Ovary (tissue), 7 donors: ENCODE measurements at regions not wholly inside any gene's neighbourhood (a gene's known extent, or its start where the extent isn't known, plus 50 kb on each side); places are given as distances from the start of the nearest gene placed in this dataset.

Experiments used
- DNase-seq, 5 donors: peaks; one replicate each; pipeline ENCODE4 v3.0.0-alpha.2; 2019 to 2020
- H3K27ac ChIP-seq, 2 donors: fragments of 200-600 bp; one replicate each; pipeline versions ENCODE4 v1.5.1 to v1.8.0; 2019 to 2022
- H3K27me3 ChIP-seq: fragments of 200-600 bp; one replicate; pipeline ENCODE4 v1.8.0; 2022
- H3K36me3 ChIP-seq: fragments of 200-600 bp; sonication (generic); one replicate; pipeline ENCODE4 v1.5.1; 2019
- H3K4me1 ChIP-seq: one replicate; pipeline ENCODE4 v1.8.1; 2013; ENCODE audit warnings: mild to moderate bottlenecking, moderate library complexity; ENCODE audit not compliant: insufficient read depth
- H3K4me3 ChIP-seq: fragments of 200-600 bp; sonication (generic); one replicate; pipeline ENCODE4 v1.5.1; 2017
- H3K9me3 ChIP-seq, 2 donors: fragments of 200-600 bp in 1 of 2; sonication (generic) in 1 of 2; one replicate each; pipeline versions ENCODE4 v1.5.1 to v1.8.1; 2013 to 2019; ENCODE audit warnings: mild to moderate bottlenecking in 1 of 2, moderate library complexity in 1 of 2
- EP300 ChIP-seq: sonication (generic); formaldehyde crosslinking; IDR thresholded peaks from one replicate; pipeline ENCODE4 v1.6.1; 2017; ENCODE audit warnings: antibody characterized with exemption
- POLR2A ChIP-seq: fragments of 450-650 bp; IDR thresholded peaks from one replicate; pipeline ENCODE4 v1.6.1; 2017; ENCODE audit warnings: antibody characterized with exemption, mild to moderate bottlenecking, moderate library complexity
- WGBS, 3 donors: extraction: QIAGEN DNeasy Blood & Tissue Kit in 1 of 3; methylation state at CpG; one replicate each; pipeline versions ENCODE4 v1.1.5 to v1.1.7; 2013 to 2017; 5-methylcytosine and 5-hydroxymethylcytosine counted together
- intact Hi-C, 4 donors: fragments of 100-400 bp; cut with DNase I; formaldehyde crosslinking; loops; one replicate each; pipeline versions ENCODE4 v1.11.0 to v1.15.1; 2022 to 2023
- TF ChIP-seq, protein P1 (sequence below), 3 donors: fragments of 450-650 bp in 2 of 3; fragments of 200-600 bp in 1 of 3; IDR thresholded peaks; one replicate each; pipeline versions ENCODE4 v1.5.1 to v1.8.0; 2016 to 2022; ENCODE audit warnings: antibody characterized with exemption in 3 of 3, mild to moderate bottlenecking in 1 of 3
- donor health status: DM: no; HTN: no; CAD: no; lungs with moderate emphysema.
- donor health status: DM: no; HTN: no; CAD: no.
- donor health status: Bipolar disorder and iron deficiency.
- donor health status: DM: no; HTN: no; CAD: no.
- donor health status: DM: yes; HTN: yes; CAD: no.

DNA sequence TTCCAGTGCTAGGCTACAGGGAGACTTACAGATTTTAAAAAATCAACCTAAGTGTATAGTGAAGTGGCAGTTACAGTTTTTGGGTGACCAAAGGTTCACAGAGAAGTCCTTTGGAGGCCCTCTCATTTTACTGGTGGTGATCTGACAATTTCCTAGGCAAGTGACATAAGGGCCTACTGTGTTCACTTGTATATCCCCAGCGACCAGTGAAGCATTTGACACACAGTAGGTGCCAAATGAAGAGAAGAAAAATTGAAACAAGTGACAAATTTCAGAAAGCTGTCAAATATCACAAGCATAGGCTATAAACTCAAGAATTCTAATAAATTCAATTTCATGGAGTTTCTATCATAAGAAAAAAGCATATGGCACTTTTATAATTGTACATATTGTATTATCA lies 89.5 kb downstream of the RPL22L1 start:
- no peak overlapping the region for H3K27ac ChIP-seq
- 68 to 89% (median 83%) methylated on average over 1 of the region's 1 CpG for WGBS, 3 donors
- no peaks in the 10 kb centered on the region for H3K27me3 ChIP-seq
- intact Hi-C loops, result no loop called here
- H3K9me3 ChIP-seq, result no peaks in the 10 kb centered on the region
- no peak for TF ChIP-seq EP300
- no peaks in the 10 kb centered on the region for H3K36me3 ChIP-seq
- peaks cover 6% of the 10 kb centered on the region for H3K4me1 ChIP-seq
- no peak overlapping the region for H3K4me3 ChIP-seq
- no peak for DNase-seq

DNA sequence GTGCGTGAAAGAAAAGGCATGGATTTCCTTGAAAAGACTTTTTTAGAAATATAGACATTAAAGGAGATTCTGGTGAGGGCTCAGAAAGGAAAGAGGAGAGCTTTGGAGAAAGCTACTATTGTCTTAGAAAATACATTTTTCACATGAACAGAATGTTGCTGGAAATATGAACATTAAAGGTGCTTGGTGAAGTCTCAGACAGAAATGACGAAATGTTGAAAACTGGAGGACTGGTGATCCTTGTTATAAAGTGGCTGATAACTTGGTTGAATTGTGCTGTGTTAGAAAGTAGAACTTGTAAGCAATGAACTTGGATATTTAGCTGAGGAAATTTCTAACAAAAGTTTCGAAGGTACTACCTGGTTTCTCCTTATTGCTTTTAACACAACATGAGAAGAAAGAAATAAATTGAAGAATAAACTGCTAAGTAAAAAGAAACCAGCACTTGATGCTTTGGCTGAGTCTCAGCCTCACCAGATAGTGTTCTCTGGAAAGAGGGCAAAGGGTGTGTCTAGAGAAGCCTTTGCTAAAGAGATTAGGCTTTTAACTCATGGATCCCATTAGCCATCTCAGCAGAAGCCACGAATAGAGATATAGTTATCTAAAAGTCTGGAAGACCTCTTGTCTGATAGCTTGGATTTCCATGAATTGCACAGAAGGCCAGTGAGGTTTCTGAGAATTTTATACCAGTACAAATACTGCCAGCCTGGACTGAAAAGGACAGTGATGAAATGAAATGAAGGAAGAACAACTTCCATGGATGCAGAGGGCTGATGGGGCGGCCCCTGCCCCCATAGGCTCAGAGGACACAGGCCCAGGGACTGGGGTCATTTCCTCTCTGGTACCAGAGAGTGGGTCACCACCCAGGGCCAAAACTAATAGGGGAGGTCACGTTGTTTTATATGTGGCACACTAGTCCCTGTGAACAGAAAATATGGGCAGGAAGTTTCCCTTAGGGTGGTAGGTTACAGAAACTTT lies 91.5 kb downstream of the RPL22L1 start:
- H3K36me3 ChIP-seq, result no peaks in the 10 kb centered on the region
- H3K27ac ChIP-seq, result no peak overlapping the region
- H3K27me3 ChIP-seq, result no peaks in the 10 kb centered on the region
- no peaks in the 10 kb centered on the region for H3K9me3 ChIP-seq
- 88 to 92% (median 89%) methylated on average over 6 of the region's 6 CpGs for WGBS, 3 donors
- intact Hi-C loops, result no loop called here
- no peak for TF ChIP-seq POLR2A
- no peak overlapping the region for H3K4me3 ChIP-seq
- H3K4me1 ChIP-seq, result peaks cover 6% of the 10 kb centered on the region
- DNase-seq, result no peak

DNA sequence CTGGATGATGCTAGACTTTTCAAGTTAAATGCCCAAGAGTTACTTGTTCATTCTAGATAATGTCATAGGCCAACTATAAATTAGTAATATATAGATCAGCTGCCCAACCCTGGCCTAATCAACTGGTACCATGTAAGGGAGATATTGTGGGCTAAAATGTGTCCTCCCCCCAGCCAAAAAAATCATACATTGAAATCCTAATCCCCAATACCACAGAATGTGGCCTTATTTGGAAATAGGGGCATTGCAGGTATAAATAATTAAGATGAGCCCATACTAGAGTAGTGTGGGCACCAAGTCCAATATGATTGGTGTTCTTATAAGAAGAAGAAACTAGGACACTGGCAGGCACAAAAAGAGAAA lies 92.5 kb downstream of the RPL22L1 start:
- TF ChIP-seq EP300 (no peak), POLR2A (no peak)
- TF ChIP-seq, protein P1, sequence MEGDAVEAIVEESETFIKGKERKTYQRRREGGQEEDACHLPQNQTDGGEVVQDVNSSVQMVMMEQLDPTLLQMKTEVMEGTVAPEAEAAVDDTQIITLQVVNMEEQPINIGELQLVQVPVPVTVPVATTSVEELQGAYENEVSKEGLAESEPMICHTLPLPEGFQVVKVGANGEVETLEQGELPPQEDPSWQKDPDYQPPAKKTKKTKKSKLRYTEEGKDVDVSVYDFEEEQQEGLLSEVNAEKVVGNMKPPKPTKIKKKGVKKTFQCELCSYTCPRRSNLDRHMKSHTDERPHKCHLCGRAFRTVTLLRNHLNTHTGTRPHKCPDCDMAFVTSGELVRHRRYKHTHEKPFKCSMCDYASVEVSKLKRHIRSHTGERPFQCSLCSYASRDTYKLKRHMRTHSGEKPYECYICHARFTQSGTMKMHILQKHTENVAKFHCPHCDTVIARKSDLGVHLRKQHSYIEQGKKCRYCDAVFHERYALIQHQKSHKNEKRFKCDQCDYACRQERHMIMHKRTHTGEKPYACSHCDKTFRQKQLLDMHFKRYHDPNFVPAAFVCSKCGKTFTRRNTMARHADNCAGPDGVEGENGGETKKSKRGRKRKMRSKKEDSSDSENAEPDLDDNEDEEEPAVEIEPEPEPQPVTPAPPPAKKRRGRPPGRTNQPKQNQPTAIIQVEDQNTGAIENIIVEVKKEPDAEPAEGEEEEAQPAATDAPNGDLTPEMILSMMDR (IDR thresholded peaks at IDR 0.05), result no peak
- intact Hi-C loops, result no loop called here

DNA sequence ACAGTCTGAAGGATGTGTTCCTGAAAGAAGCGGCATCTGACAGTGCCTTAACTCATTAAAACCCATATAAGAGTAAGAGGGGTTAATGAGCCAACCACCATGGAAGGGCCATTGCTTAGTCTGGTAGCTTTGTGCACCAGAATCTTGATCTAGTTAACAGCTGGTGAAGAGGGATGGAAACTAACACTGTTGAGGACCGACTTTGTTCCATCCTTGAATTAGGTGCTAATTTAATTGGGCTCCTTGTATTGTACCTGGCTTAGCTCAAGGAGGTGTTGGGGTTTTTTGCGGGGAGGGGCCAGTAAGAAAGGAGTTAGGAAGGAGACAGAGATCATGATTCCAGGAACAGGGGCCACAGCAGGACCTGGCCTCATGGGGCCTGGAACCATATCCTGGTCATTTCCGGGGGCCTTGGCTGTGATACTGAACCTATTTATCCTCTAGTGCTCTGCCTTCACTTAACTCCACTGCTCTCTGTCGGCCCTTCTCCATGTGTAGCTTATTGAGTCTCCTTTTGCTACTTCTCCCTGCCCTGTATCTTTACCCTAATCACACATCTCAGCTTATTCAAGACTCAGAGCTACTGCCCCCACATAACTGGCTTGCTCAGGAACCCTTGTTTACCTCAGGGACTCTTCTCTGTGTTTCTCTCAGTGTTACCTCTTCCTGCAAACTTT lies 93.0 kb downstream of the RPL22L1 start:
- no peak overlapping the region for H3K27ac ChIP-seq
- intact Hi-C loops, result no loop called here
- no peak overlapping the region for H3K4me3 ChIP-seq
- peaks cover 6% of the 10 kb centered on the region for H3K4me1 ChIP-seq
- WGBS, 3 donors, result 81 to 94% (median 94%) methylated on average over 5 of the region's 5 CpGs
- H3K27me3 ChIP-seq, result no peaks in the 10 kb centered on the region
- no peaks in the 10 kb centered on the region for H3K9me3 ChIP-seq
- no peaks in the 10 kb centered on the region for H3K36me3 ChIP-seq
- no peak for DNase-seq
- TF ChIP-seq POLR2A, result no peak
- TF ChIP-seq, protein P1 (IDR thresholded peaks at IDR 0.05), result no peak
- TF ChIP-seq EP300, result no peak

More for the DNA sequence above, 92.5 kb downstream of the RPL22L1 start:
- Histone ChIP-seq H3K9me3 (no peaks in the 10 kb centered on the region), H3K36me3 (no peaks in the 10 kb centered on the region), H3K27ac (no peak overlapping the region), H3K4me1 (peaks cover 6% of the 10 kb centered on the region), H3K27me3 (no peaks in the 10 kb centered on the region), H3K4me3 (no peak overlapping the region)
- no peak for DNase-seq

DNA sequence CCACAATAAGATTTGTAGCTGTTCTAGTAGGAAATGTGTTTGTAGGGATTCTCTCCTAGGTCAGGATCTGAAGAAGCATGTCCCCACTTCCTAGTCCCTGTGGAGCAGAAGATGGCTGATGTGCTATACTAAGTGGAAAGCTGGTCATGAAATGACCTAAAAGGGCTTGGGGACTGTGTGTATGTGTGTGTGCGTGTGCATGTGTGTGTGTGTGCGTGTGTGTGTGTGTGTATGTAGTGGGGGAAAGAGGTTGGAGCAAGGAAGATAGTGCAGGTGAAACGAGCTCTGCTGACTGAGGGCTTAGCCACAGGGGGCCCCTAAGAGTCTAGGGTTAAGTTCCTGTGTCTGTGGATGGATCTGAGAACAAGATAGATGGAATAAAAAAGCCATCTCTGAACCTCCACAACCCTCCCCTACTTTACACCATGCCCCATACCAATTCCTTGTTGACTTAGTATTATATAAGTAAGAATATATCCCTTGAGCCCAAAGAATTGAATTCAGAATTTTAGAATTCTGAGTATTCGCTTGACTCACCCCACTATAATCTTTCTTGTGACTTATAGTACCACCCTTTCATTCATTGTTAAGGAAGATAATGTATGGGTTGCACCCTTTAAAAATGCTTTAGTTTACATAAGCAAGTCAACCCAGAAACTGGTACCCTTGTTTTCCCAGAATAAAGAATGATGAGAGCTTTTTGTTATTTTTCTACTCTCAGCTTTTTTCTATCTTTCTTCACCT lies 96.1 kb downstream of the RPL22L1 start:
- no peak for TF ChIP-seq POLR2A
- no peak for TF ChIP-seq EP300
- TF ChIP-seq, protein P1 (IDR thresholded peaks at IDR 0.05), result no peak
- 93 to 97% (median 95%) methylated on average over 4 of the region's 4 CpGs for whole genome bisulfite sequencing, 3 donors
- H3K27ac ChIP-seq, result no peak overlapping the region
- no peak for DNase-seq
- peaks cover 3% of the 10 kb centered on the region for H3K4me1 ChIP-seq
- H3K9me3 ChIP-seq, result no peaks in the 10 kb centered on the region
- no peak overlapping the region for H3K4me3 ChIP-seq
- no peaks in the 10 kb centered on the region for H3K36me3 ChIP-seq
- intact Hi-C loops, result no loop called here
- H3K27me3 ChIP-seq, result no peaks in the 10 kb centered on the region
